ENCODE measurements at regions not wholly inside any gene's neighbourhood (a gene's known extent, or its start where the extent isn't known, plus 50 kb on each side); places are given as distances from the start of the nearest gene placed in this dataset.
"Not testable (repeated sequence)": the region's sequence is repeated elsewhere in the genome, so short reads cannot be mapped to it uniquely, and the experiment has no call there.

- DNase-seq (ENCODE audit: extremely low read depth, low read depth): no peak
- no peak for TF ChIP-seq CTCF (IDR thresholded peaks at IDR 0.05; ENCODE audit: low read depth, low read length, missing control alignments)
- H3K4me3 ChIP-seq (replicated peaks; ENCODE audit: low read depth, low read length): no peak overlapping the region
These were observed 118.6 kb upstream of the GRIN2B start for GRCh38 chr12:14099994-14100393.

DNA sequence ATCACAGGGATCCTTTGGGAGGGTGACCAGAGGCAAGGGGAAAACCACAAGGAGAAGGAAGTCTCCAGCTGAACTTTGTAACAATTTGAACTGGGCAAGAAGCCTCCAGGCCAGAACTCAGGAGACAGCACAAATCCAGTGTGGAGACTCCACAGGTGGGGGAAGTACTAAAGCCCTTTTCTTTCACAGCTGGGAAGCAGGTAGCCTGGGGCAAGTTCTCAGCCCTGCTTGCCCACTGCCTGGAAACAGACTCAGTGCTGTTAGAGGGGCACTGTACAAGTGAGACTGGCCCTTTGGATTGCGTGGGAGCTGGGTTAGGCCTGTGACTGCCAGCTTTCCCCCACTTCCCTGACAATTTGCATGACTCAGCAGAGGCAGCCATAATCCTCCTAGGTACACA lies 120.2 kb upstream of the GRIN2B start:
- not testable (repeated sequence) for H3K4me3 ChIP-seq (replicated peaks; ENCODE audit: low read depth, low read length); DNase-seq (ENCODE audit: extremely low read depth, low read depth)

GRCh38 chr12:14111230-14111865 lies 129.9 kb upstream of the GRIN2B start:
- no peak for TF ChIP-seq CTCF (IDR thresholded peaks at IDR 0.05; ENCODE audit: low read depth, low read length, missing control alignments)
- DNase-seq (ENCODE audit: extremely low read depth, low read depth): no peak
- H3K4me3 ChIP-seq (replicated peaks; ENCODE audit: low read depth, low read length): no peak overlapping the region

DNA sequence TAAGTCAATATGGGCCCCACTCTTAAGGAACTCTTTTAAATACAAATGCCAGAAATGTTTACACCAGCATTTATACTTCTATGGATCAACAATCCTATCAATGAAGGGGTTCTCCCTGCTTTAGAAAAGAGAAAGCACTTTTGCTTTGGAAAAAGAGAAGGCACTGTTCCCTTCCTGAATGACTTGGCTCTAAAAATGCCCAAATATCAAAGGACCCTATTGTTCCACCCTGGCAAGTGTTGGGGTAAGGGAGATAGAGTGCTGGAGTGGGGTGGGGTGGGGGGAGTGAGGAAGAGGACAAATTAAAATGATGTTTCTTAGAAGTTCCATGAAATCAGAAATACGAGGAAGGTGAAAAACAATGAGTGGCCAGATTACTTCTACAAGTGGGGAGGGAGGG lies 131.6 kb upstream of the GRIN2B start:
- no peak for TF ChIP-seq CTCF (IDR thresholded peaks at IDR 0.05; ENCODE audit: low read depth, low read length, missing control alignments)
- no peak for DNase-seq (ENCODE audit: extremely low read depth, low read depth)
- no peak overlapping the region for H3K4me3 ChIP-seq (replicated peaks; ENCODE audit: low read depth, low read length)

GRCh38 chr12:14126692-14127091 lies 145.3 kb upstream of the GRIN2B start:
- no peak for DNase-seq (ENCODE audit: extremely low read depth, low read depth)
- H3K4me3 ChIP-seq (replicated peaks; ENCODE audit: low read depth, low read length): no peak overlapping the region
- no peak for TF ChIP-seq CTCF (IDR thresholded peaks at IDR 0.05; ENCODE audit: low read depth, low read length, missing control alignments)

- DNase-seq (ENCODE audit: extremely low read depth, low read depth): no peak
- TF ChIP-seq CTCF (IDR thresholded peaks at IDR 0.05; ENCODE audit: low read depth, low read length, missing control alignments): no peak
- no peak overlapping the region for H3K4me3 ChIP-seq (replicated peaks; ENCODE audit: low read depth, low read length)
These were observed 148.3 kb upstream of the GRIN2B start for GRCh38 chr12:14129611-14130195.

GRCh38 chr12:14135996-14136395 lies 154.6 kb upstream of the GRIN2B start:
- TF ChIP-seq CTCF (IDR thresholded peaks at IDR 0.05; ENCODE audit: low read depth, low read length, missing control alignments): no peak
- DNase-seq (ENCODE audit: extremely low read depth, low read depth): no peak
- H3K4me3 ChIP-seq (replicated peaks; ENCODE audit: low read depth, low read length): no peak overlapping the region

All from HFF-Myc (cell line).